ENCODE measurements at regions not wholly inside any gene's neighbourhood (a gene's known extent, or its start where the extent isn't known, plus 50 kb on each side); places are given as distances from the start of the nearest gene placed in this dataset.
"Not testable (repeated sequence)": the region's sequence is repeated elsewhere in the genome, so short reads cannot be mapped to it uniquely, and the experiment has no call there.

DNA sequence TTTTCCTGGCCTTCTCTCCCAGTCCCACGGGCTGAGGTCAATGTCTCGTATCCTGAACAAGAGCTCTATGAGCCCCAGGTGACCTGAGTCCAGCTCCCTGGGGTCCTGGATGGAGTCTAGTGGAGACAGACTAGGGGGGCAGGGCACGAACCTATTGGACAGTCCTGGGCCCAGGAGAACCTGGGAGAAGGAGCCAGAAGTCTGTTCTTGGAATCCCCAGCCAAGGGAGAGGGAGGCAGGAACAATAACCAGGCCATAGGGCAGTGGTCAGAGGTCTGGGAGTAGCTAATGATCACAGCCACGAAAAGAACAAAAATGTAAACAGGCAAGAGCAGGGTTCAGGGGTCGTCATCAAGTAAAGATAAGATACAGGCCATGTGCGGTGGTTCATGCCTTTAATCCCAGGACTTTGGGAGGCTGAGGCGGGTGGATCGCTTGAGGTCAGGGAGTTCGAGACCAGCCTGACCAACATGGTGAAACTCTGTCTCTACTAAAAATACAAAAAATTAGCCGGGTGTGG, 60.8 kb downstream of the COPRS start:
- DNase-seq, result no peak

DNA sequence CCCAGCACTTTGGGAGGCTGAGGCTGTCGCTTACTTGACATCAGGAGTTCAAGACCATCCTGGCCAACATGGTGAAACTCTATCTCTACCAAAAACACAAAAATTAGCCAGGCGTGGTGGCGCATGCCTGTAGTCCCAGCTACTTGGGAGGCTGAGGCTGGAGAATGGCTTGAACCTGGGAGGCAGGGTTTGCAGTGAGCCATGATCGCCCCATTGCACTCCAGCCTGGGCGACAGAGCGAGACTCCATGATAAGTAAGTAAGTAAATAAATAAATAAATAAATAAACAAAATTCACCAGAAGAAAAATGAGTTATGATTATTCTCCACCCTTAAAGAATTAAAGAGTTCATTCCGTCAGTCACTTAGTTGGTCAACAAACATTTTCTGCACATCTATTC, 63.1 kb downstream of the COPRS start:
- DNase-seq, result not testable (repeated sequence)

DNA sequence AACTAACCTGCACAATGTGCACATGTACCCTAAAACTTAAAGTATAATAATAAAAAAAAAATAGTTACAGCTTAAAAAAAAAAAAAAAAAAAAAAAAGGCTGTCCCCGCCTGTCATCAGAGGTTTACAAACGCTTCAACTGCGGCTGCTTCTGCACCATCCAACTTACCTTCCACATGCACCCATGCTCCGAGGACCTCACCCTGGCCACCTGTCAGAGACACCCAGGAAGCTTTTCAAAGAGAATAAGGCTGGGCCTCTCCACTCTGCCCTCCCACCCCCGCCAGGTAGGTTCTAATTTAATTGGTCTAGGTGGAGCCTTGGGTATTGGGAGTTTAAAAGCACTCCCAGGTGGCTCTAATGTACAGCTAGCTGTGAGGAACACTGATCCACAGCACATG, 64.9 kb downstream of the COPRS start:
- DNase-seq, result no peak

DNA sequence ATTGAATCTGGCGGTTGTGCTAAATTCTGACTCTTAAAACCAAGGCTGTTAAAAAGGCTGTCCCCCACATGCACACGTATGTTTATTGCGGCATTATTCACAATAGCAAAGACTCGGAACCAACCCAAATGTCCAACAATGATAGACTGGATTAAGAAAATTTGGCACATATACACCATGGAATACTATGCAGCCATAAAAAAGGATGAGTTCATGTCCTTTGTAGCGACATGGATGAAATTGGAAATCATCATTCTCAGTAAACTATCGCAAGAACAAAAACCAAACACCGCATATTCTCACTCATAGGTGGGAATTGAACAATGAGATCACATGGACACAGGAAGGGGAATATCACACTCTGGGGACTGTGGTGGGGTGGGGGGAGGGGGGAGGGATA, 65.4 kb downstream of the COPRS start:
- DNase-seq, result not testable (repeated sequence)

DNA sequence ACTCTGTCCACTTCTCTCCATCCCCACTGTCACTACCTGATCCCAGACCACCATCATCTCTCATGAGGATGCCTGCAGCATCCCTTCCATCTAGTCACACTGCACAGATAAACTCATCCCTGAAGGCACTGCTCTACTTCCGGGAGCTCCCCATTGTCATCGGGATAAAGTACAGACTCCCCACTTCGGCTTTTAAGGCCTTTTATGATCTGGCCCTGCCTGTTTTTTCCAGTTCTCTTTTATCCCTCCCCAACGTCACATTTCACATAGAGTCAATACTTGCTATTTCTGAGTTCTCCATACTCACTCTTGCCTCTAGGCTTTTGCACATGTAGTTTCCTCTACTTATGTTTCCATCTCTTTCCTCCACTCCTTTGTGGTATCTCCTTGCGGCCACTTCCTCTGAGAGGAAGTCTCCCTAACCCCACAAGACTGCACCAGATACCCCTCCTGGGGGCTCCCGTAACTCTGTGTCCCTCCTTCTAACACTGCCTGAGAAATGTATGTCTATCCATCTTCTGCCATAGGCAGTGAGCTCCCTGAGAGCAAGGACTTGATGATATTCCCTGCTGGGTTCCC, 66.9 kb downstream of the COPRS start:
- no peak for DNase-seq

DNA sequence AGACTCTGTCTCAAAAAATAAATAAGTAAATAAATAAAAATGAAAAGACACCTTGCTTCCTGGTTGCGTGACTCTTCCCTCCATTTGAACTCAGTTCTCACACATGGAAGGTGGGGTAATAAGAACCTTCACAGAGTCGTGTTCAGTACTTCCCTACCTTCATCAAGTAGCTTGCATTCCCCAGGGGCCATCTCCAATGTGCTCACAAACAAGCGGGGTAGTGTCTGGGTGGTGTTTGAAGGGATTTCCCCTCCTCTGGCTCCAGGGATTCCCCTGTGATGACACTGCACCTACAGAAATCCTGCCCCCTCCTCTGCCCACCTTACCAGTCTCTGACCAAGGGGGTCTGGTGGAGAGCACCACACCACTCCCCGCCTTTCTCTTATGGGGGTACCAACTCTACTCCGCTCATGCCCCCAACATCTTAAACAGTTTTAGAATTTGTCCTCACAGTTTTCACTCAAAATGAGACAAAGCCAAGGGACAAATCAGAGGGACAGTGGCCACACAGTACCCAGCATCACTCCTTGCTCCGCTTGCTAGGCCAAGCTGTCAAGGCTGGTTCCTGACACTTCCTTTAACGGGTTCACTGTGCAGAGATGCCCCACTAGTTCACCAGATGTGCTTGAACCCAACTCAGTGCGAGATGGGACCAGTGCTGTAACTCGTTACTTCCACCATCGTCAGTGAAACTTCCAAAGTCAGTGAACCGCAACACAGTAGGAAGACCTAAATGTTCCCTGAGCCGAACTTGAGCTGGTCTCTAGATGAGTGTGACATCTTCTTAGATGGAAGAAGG, 69.1 kb downstream of the COPRS start:
- no peak for DNase-seq

DNA sequence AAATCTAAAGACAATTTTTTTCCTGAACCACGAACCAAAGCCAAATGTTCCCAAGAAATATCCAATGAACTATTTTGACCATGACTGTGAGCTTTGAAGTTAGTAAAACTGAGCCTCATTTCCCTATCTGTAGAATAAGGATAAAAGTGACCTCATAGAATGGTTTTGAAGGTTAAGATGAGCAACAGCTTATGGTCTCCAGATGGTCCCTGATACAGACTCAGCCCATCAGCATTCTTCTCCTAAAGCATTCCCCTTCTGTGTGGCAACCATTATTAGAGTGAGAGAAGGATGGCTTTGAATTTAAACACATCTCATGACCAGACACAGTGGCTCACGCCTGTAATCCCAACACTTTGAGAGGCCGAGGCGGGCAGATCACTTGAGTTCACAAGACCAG, 70.1 kb downstream of the COPRS start:
- DNase-seq, result no peak

DNA sequence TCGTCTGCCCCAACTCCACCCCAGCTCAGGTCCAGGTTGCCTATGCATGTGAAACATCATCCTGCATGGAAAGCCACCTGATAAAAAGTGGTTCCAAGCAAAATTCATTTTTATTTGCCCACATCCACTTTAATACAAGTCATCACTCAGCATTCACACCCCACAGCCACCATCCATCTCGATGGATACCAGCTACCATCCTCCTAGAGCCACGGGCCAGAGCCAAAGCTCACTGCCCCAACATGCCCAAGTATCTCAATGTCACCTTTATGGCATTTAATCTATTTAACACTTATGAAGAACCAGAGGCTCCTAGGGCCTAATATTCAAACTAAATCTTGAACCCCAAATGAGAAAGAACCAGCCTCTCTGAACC, 70.5 kb downstream of the COPRS start:
- no peak for DNase-seq

DNA sequence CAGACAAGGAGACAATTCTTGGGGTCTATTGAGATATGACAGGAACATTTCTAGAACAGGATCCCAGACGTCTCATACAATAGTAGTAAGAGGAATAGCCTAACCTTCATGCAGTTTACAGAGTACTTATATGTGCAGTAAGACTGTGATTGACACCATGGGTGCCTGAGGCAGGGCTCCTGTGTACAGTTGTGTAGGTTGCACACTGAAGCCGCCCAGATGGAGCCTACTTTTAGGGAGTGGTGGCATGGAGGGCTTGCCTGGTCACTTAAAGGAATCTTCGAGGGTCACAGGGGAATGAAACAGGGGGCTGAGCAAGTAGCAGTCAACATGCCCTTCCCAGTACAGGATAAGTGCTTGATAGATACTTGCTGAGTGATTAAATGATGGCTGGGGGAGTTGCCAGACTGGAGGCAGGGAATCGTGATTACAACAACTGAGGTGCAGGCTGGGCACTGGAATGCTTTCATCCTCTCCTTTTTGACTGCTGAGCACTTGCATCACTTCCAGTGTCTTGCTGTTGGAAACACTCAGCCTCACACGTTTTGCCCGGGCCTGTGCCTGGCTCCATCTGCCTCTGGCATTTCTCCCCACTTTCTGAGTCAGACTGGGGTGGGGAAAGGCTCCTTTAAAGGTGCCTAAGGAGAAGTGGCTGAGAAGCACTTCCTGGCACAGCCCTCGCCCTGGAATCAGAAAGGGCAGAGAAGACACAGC, 71.0 kb downstream of the COPRS start:
- DNase-seq, result no peak

DNA sequence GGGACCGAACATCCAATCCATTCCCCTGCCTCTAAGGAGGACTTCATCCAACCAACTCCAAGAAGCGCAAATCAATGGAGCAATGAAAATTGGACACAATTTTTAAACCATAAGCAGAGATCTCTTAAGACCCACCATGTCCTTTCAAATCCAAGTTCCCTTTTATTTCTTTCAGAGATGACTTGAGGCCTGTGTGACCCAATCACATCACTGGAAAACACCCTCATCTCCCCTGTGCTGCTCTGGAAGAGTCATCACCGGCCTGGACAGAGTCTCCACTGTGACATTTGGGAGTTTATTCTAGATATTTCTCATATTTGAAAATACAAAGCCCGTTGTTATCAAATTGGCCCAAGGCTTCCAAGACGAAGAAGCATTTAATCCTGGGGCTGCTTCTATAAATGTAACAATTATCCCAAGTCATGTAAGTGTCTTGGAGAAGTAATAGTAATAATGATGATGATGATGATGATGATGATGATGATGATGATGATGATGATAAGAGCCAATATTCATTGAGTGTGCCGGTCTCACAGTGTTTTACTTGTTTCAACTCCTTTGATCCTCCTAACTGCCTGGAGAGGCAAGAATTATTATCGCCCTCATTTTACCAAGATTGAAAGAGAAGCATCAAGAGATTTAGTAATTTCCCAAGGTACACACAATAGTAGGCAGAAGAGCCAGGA, 72.1 kb downstream of the COPRS start:
- no peak for DNase-seq

DNA sequence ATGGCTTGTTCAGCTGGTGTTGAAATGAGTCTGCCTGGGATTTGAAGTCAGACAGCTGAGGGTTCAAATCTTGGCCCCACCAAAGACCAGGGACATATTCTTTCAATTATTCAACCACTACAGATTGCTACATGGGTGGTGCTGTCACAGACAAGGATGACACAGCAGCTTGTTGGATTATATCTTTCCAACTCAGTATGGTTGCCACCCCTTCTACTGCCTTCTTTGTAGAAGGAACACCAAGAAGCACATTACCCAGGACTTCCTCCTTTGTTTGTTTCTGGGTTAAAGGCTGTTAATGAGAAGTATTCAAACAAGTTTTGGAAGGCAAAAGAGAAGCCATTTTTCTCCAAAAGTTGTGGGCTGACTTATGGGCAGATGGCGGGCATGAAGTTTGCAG, 78.6 kb downstream of the COPRS start:
- no peak for DNase-seq

DNA sequence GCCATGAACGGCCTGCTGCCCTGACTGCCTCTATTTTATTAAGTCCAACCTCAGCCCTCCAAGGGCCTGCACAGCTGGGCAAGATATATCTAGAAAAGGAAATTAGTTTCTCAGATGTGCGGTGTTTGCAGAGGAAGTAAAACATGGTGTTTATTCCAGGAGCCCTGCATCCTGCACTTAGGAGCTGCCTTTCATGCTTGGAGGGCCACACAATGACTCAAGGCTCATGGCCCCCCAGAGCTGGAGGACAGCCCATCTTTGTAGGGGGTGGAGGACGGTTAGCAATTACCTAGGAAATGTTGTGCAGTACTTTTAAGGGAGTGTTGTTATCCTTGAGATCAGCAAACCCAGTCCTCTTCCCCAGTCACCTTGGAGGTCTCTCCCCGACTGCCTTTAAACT, 80.5 kb downstream of the COPRS start:
- no peak for DNase-seq

DNA sequence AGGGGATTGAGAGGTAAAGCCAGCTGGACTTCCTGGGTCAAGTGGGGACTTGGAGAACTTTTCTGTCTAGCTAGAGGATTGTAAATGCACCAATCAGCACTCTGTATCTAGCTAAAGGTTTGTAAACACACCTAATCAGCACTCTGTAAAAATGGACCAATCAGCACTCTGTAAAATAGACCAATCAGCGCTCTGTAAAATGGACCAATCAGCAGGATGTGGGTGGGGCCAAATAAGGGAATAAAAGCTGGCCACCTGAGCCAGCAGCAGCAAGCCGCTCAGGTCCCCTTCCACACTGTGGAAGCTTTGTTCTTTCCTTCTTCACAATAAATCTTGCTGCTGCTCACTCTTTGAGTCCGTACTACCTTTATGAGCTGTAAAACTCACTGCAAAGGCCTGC, 87.7 kb downstream of the COPRS start:
- DNase-seq, result not testable (repeated sequence)

DNA sequence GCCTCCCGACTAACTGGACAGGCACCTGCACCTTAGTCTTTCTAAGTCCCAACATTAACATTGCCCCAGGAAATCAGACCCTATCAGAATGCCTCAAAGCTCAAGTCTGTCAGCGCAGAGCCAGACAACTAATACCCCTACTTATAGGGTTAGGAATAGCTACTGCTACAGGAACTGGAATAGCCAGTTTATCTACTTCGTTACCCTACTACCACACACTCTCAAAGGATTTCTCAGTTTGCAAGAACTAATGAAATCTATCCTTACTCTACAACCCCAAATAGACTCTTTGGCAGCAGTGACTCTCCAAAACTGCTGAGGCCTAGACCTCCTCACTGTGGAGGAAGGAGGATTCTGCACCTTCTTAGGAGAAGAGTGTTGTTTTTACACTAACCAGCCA, 88.5 kb downstream of the COPRS start:
- DNase-seq, result not testable (repeated sequence)

DNA sequence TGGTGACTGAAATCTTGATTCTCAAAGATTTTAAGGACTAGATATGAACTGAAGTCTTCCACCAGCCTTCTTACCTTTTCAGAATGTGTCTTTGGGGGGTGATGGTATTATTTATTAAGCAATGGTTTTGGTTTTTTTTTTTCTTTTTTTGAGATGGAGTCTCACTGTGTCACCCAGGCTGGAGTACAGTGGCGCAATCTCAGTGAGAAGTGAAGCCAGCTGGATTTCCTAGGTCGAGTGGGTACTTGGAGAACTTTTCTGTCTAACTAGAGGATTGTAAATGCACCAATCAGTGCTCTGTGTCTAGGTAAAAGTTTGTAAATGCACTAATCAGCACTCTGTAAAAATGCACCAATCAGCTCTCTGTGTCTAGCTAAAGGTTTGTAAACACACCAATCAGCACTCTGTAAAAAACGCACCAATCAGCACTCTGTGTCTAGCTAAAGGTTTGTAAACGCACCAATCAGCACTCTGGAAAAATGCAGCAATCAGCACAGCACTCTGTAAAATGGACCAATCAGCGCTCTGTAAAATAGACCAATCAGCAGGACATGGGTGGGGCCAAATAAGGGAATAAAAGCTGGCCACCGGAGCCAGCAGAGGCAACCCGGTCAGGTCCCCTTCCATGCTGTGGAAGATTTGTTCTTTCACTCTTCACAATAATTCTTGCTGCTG, 97.1 kb downstream of the COPRS start:
- not testable (repeated sequence) for DNase-seq

DNA sequence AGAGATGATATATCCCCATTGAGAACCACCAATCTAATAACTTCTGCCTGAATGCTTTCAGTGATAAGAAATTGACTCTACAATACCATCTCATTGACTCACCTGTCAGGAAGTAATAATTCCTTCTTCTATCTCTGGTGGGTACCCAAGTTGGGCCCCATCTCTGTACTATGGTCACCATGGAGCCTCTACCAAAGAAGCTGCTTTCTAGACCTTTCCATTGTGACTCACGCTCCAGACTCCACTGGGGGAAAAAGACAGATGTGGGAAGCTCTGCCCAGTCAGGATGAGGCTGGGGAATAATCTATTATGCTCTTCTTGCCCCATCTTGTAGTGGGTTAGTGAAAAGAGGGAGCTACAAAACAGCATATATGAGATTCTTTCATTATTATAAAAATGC, 100.4 kb downstream of the COPRS start:
- no peak for DNase-seq

DNA sequence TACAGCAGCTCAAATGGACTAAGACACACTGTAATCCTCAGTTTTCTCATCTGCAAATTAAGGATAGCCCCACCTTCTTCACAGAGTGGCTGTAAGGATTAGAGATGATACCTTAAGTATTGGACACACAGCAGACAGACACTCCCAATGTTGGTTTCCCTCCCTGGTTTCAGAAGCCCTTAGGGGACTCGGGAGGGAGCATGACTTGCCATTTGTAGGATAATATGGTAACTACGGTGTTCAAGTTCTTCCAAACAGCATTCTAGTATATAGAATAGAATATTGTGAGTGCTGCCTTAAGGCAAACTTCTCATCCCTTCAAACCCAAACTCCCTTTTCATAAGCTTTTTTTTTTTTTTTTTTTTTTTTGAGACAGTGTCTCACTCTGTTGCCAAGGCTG, 101.9 kb downstream of the COPRS start:
- DNase-seq, result no peak

DNA sequence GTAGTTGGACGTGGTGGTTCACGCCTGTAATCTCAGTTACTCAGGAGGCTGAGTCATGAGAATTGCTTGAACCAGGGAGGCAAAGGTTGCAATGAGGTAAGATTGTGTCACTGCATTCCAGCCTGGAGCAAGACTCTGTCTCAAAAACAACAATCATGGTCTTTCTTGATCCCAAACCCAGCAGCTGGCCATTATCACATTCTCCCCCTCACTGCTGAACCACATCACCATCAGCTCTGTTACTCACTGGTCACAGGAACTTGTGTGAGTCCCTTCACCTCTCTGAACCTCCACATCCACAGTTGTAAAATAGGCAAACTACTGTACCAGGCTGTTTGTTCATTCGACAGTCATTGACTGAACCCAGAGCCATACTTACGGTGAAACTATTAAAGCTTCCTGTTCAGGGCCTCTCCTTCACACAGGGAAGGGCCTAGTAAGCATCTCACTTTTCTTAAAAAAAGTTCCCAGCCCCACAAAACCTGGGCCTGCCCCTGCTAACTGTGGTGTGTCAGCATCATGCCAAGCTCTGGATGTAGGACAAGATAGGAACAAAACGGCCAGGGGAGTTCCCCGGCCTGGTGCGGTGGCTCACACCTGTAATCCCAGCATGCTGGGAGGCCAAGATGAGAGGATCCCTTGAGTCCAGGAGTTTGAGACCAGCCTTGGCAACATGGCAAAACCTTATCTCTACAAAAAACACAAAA, 104.7 kb downstream of the COPRS start:
- DNase-seq, result no peak

DNA sequence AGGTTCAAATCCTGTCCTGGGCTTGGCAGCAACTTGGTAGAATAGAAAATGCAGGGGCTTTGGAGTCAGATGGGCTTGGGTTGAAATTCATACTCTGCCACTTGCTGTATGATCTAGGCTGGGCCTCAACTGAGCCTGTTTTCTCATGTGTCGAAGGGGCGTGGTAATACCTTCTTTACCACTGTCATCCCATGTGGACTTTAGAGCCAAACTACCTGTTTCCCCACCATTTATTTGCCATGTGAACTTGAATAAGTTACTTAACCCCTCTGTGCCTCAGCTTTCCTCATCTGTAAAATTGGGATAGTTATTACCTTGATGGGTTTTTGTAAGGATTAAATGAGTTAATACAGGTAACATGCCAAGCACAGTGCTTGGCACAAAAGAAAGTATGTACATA, 106.0 kb downstream of the COPRS start:
- no peak for DNase-seq

DNA sequence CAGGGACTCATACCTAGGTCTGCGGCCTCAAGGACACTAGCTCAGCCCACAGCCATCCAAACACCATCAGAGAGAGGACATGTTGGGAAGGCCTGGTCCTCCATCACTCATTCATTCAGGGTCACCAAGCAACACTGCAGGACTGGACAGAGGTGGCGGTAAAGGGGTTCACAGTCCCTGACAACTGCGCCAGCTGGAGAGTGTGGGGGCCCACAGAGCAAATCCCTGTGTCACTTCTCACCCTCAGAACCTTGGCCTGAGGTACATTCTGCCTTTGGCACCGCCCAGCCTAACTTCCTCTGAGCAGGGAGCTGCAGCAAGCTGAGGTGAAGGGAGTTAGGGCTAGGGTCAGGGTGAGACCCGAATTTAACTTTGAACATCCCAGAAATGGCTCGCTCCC, 106.5 kb downstream of the COPRS start:
- DNase-seq, result no peak

DNA sequence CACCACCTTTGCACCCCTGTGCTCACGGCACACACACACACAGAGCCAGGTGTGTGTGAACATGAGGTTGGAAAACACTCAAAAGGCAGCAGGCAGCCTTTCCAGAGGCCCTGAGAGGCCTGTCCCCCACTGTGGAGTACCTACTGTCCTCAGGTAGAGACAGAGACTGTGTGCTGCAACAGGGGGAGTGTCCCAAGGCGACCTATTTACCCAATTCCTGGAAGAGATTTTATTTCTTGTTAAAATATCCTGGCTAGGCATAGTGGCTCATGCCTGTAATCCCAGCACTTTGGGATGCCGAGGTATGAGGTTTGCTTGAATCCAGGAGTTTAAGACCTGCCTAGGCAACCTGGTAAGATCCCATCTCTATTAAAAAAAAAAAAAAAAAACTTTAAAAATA, 108.5 kb downstream of the COPRS start:
- no peak for DNase-seq

DNA sequence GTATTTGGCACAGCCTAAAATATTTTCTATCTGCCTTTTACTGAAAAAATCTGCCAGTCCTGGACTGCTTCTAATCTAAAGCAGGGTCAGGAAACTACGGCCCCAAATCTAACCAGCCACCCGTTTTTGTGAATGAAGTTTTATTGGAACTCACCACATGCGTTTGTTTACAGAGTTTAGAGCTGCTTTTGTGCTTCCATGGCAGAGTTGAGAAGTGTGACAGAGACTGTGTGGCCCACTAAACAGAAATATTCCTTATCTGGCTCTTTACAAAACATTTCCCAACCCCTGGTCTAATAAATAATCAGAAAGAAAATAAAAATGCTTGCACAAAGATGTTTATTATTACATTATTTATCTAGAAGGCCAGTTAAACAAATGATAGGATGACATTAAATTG, 110.2 kb downstream of the COPRS start:
- DNase-seq, result no peak
